H1 (cell line): ENCODE measurements at regions not wholly inside any gene's neighbourhood (a gene's known extent, or its start where the extent isn't known, plus 50 kb on each side); places are given as distances from the start of the nearest gene placed in this dataset.

Experiments
- BCL11A ChIP-seq, 2 experiments: IDR thresholded peaks; one replicate each; pipeline ENCODE4 v1.6.1; 2011; ENCODE audit warnings: low read depth in 2 of 2, low read length in 2 of 2, mild to moderate bottlenecking in 2 of 2
- CREB1 ChIP-seq: IDR thresholded peaks from 2 replicates; pipeline ENCODE4 v1.6.1; 2012; ENCODE audit warnings: inconsistent platforms
- JUN ChIP-seq: IDR thresholded peaks from 2 replicates; pipeline ENCODE4 v1.6.1; 2011; ENCODE audit warnings: low read depth, mild to moderate bottlenecking, improper control_type of control experiment, low read length
- PHF8 ChIP-seq: fragments of 200-600 bp; sonication (generic); conservative IDR thresholded peaks from 2 replicates; pipeline ENCODE4 v1.7.1; 2012; ENCODE audit warnings: low read depth, mild to moderate bottlenecking, inconsistent platforms, low read length, moderate library complexity
- RBBP5 ChIP-seq: IDR thresholded peaks from 2 replicates; pipeline ENCODE4 v1.7.1; 2012; ENCODE audit warnings: low read depth, mild to moderate bottlenecking, inconsistent platforms, low read length, moderate library complexity, borderline replicate concordance
- TBP ChIP-seq: IDR thresholded peaks from 2 replicates; pipeline ENCODE4 v1.6.1; 2011; ENCODE audit warnings: low read depth, low read length, improper control_type of control experiment
- TF ChIP-seq, protein P1 (sequence below): IDR thresholded peaks from 2 replicates; pipeline ENCODE4 v1.6.1; 2012; ENCODE audit warnings: low read length, inconsistent platforms
- TF ChIP-seq, protein P2 (sequence below): fragments of 300-600 bp; sonication (generic); IDR thresholded peaks from 2 replicates; pipeline ENCODE4 v1.7.1; 2012; ENCODE audit warnings: low read length, moderate library complexity, mild to moderate bottlenecking, inconsistent platforms; ENCODE audit not compliant: insufficient replicate concordance

DNA sequence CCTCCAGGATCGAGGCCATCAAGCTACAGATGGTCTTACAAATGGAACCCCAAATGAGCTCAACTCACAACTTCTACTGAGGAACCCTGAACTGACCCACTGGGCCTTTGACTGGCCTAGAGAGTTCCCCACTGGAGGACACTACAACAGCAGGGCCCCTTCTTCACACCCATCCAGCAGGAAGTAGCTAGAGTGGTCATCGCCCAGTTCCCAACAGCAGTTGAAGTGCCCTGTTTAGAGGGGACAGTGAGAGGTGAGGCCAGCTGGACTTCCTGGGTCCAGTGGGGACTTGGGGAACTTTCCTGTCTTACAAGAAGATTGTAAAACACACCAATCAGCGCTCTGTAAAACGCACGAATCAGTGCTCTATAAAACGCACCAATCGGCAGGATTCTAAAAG is 247.9 kb upstream of the BTG1 start (continued):
- TF ChIP-seq, protein P1, sequence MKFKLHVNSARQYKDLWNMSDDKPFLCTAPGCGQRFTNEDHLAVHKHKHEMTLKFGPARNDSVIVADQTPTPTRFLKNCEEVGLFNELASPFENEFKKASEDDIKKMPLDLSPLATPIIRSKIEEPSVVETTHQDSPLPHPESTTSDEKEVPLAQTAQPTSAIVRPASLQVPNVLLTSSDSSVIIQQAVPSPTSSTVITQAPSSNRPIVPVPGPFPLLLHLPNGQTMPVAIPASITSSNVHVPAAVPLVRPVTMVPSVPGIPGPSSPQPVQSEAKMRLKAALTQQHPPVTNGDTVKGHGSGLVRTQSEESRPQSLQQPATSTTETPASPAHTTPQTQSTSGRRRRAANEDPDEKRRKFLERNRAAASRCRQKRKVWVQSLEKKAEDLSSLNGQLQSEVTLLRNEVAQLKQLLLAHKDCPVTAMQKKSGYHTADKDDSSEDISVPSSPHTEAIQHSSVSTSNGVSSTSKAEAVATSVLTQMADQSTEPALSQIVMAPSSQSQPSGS = no peak
- TF ChIP-seq BCL11A (IDR thresholded peaks at IDR 0.05; ENCODE audit: low read depth in 2 of 2, low read length in 2 of 2) (no peak), TBP (no peak), RBBP5 (no peak), PHF8 (no peak), JUN (no peak), CREB1 (no peak)
- TF ChIP-seq, protein P2, sequence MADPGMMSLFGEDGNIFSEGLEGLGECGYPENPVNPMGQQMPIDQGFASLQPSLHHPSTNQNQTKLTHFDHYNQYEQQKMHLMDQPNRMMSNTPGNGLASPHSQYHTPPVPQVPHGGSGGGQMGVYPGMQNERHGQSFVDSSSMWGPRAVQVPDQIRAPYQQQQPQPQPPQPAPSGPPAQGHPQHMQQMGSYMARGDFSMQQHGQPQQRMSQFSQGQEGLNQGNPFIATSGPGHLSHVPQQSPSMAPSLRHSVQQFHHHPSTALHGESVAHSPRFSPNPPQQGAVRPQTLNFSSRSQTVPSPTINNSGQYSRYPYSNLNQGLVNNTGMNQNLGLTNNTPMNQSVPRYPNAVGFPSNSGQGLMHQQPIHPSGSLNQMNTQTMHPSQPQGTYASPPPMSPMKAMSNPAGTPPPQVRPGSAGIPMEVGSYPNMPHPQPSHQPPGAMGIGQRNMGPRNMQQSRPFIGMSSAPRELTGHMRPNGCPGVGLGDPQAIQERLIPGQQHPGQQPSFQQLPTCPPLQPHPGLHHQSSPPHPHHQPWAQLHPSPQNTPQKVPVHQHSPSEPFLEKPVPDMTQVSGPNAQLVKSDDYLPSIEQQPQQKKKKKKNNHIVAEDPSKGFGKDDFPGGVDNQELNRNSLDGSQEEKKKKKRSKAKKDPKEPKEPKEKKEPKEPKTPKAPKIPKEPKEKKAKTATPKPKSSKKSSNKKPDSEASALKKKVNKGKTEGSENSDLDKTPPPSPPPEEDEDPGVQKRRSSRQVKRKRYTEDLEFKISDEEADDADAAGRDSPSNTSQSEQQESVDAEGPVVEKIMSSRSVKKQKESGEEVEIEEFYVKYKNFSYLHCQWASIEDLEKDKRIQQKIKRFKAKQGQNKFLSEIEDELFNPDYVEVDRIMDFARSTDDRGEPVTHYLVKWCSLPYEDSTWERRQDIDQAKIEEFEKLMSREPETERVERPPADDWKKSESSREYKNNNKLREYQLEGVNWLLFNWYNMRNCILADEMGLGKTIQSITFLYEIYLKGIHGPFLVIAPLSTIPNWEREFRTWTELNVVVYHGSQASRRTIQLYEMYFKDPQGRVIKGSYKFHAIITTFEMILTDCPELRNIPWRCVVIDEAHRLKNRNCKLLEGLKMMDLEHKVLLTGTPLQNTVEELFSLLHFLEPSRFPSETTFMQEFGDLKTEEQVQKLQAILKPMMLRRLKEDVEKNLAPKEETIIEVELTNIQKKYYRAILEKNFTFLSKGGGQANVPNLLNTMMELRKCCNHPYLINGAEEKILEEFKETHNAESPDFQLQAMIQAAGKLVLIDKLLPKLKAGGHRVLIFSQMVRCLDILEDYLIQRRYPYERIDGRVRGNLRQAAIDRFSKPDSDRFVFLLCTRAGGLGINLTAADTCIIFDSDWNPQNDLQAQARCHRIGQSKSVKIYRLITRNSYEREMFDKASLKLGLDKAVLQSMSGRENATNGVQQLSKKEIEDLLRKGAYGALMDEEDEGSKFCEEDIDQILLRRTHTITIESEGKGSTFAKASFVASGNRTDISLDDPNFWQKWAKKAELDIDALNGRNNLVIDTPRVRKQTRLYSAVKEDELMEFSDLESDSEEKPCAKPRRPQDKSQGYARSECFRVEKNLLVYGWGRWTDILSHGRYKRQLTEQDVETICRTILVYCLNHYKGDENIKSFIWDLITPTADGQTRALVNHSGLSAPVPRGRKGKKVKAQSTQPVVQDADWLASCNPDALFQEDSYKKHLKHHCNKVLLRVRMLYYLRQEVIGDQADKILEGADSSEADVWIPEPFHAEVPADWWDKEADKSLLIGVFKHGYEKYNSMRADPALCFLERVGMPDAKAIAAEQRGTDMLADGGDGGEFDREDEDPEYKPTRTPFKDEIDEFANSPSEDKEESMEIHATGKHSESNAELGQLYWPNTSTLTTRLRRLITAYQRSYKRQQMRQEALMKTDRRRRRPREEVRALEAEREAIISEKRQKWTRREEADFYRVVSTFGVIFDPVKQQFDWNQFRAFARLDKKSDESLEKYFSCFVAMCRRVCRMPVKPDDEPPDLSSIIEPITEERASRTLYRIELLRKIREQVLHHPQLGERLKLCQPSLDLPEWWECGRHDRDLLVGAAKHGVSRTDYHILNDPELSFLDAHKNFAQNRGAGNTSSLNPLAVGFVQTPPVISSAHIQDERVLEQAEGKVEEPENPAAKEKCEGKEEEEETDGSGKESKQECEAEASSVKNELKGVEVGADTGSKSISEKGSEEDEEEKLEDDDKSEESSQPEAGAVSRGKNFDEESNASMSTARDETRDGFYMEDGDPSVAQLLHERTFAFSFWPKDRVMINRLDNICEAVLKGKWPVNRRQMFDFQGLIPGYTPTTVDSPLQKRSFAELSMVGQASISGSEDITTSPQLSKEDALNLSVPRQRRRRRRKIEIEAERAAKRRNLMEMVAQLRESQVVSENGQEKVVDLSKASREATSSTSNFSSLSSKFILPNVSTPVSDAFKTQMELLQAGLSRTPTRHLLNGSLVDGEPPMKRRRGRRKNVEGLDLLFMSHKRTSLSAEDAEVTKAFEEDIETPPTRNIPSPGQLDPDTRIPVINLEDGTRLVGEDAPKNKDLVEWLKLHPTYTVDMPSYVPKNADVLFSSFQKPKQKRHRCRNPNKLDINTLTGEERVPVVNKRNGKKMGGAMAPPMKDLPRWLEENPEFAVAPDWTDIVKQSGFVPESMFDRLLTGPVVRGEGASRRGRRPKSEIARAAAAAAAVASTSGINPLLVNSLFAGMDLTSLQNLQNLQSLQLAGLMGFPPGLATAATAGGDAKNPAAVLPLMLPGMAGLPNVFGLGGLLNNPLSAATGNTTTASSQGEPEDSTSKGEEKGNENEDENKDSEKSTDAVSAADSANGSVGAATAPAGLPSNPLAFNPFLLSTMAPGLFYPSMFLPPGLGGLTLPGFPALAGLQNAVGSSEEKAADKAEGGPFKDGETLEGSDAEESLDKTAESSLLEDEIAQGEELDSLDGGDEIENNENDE = no peak
